ENCODE measurements at regions not wholly inside any gene's neighbourhood (a gene's known extent, or its start where the extent isn't known, plus 50 kb on each side); places are given as distances from the start of the nearest gene placed in this dataset.

DNA sequence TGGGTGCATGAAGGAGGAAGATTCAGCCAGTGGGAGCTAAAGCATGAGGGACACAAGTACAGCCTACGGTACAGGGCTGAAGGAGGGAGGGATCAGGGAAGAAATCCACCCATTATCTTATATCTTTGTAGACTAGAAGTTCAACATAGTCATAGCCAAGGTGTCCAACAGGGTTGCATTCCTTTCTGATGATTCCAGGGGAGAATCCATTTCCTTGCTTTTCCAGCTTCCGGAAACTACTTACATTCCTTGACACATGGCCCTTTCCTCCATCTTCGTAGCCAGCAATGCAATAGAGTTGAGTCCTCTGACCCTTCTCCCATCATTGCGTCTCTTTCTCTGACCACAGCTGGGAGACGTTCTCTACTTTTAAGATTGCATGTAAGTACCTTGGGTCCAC, 471.0 kb upstream of the SEMA6D start:
- Histone ChIP-seq H4K20me1 (ENCODE audit: control insufficient read depth, insufficient read depth) (no peaks in the 10 kb centered on the region), H3K9me3 (replicated peaks; ENCODE audit: control insufficient read depth, insufficient read depth, low read length) (no peaks in the 10 kb centered on the region), H3K4me2 (ENCODE audit: control insufficient read depth, insufficient read depth) (no peak overlapping the region), H3K36me3 (ENCODE audit: control insufficient read depth in 2 of 2, insufficient read depth in 2 of 2, low read length in 1 of 2) (no peaks in the 10 kb centered on the region), H3K79me2 (ENCODE audit: control insufficient read depth, insufficient read depth, low read length) (no peaks in the 10 kb centered on the region), H3K27me3 (replicated peaks in 1 of 2; ENCODE audit: control insufficient read depth in 2 of 2, insufficient read depth in 2 of 2, low read length in 1 of 2) (no peaks in the 10 kb centered on the region), H3K4me1 (ENCODE audit: control insufficient read depth, insufficient read depth, low read length) (no peaks in the 10 kb centered on the region), H2AFZ (ENCODE audit: control insufficient read depth, low read depth, low read length) (no peak overlapping the region), H3K27ac (ENCODE audit: control insufficient read depth, insufficient read depth) (no peak overlapping the region), H3K4me3 (no peak overlapping the region), H3K9ac (ENCODE audit: control insufficient read depth, insufficient read depth, low read length) (no peak overlapping the region)
- FAIRE-seq: no peak
- WGBS (ENCODE audit: insufficient coverage, insufficient replicate concordance, low lambda C conversion rate, missing lambda C conversion rate): 43% methylated on average over 5 of the region's 5 CpGs
- ChIA-PET SMC1A (ENCODE audit: uncharacterized antibody, unreplicated experiment) (no interaction called here), RAD21 (ENCODE audit: unreplicated experiment) (no interaction called here), POLR2A (no interaction called here), CTCF (no interaction called here)
- ATAC-seq: no peak
- no peak for TF ChIP-seq SIX5 (IDR thresholded peaks at IDR 0.05; ENCODE audit: low read depth, low read length, severe bottlenecking)
- TF ChIP-seq RUNX3 (IDR thresholded peaks at IDR 0.05; ENCODE audit: low read length): no peak
- no peak for TF ChIP-seq CREB1 (IDR thresholded peaks at IDR 0.05; ENCODE audit: low read depth)
- no peak for TF ChIP-seq ZNF207 (IDR thresholded peaks at IDR 0.05; ENCODE audit: borderline replicate concordance)
- TF ChIP-seq, protein P1, sequence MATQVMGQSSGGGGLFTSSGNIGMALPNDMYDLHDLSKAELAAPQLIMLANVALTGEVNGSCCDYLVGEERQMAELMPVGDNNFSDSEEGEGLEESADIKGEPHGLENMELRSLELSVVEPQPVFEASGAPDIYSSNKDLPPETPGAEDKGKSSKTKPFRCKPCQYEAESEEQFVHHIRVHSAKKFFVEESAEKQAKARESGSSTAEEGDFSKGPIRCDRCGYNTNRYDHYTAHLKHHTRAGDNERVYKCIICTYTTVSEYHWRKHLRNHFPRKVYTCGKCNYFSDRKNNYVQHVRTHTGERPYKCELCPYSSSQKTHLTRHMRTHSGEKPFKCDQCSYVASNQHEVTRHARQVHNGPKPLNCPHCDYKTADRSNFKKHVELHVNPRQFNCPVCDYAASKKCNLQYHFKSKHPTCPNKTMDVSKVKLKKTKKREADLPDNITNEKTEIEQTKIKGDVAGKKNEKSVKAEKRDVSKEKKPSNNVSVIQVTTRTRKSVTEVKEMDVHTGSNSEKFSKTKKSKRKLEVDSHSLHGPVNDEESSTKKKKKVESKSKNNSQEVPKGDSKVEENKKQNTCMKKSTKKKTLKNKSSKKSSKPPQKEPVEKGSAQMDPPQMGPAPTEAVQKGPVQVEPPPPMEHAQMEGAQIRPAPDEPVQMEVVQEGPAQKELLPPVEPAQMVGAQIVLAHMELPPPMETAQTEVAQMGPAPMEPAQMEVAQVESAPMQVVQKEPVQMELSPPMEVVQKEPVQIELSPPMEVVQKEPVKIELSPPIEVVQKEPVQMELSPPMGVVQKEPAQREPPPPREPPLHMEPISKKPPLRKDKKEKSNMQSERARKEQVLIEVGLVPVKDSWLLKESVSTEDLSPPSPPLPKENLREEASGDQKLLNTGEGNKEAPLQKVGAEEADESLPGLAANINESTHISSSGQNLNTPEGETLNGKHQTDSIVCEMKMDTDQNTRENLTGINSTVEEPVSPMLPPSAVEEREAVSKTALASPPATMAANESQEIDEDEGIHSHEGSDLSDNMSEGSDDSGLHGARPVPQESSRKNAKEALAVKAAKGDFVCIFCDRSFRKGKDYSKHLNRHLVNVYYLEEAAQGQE (IDR thresholded peaks at IDR 0.05; ENCODE audit: low read depth, low read length): no peak
- in situ Hi-C loops (cut with MboI): no loop called here
- intact Hi-C loops (cut with micrococcal nuclease; ENCODE audit: unreplicated experiment): no loop called here
- BruUV-seq (replicated peaks): no TSS peak
- DNase-seq (ENCODE audit: low read depth, low spot score): no peak

DNA sequence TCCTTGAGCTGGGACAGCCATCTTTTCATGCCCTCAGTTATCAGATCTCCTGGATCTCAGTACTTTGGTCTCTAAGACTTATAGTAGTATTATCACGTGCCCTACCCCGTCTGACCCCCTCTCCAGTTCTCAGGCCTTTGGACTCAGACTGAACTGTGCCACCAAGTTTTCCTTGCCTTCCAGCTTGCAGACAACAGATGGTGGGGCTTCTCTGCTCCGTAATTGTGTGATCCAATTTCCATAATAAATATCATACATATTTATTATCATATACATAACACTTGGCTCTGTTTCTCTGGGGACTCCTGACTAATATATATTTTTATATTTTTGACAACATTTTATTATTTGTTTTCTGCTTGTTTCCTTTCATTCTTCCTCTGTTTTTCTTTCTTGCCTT, 458.8 kb upstream of the SEMA6D start:
- Histone ChIP-seq H3K27ac (ENCODE audit: control insufficient read depth, insufficient read depth) (no peak overlapping the region), H3K27me3 (replicated peaks in 1 of 2; ENCODE audit: control insufficient read depth in 2 of 2, insufficient read depth in 2 of 2, low read length in 1 of 2) (no peaks in the 10 kb centered on the region), H3K9ac (ENCODE audit: control insufficient read depth, insufficient read depth, low read length) (no peak overlapping the region), H4K20me1 (ENCODE audit: control insufficient read depth, insufficient read depth) (no peaks in the 10 kb centered on the region), H3K79me2 (ENCODE audit: control insufficient read depth, insufficient read depth, low read length) (no peaks in the 10 kb centered on the region), H3K4me3 (no peak overlapping the region), H3K9me3 (replicated peaks; ENCODE audit: control insufficient read depth, insufficient read depth, low read length) (no peaks in the 10 kb centered on the region; the same call in 2 of the 3 replicates), H3K4me2 (ENCODE audit: control insufficient read depth, insufficient read depth) (no peak overlapping the region), H3K4me1 (ENCODE audit: control insufficient read depth, insufficient read depth, low read length) (no peaks in the 10 kb centered on the region), H3K36me3 (ENCODE audit: control insufficient read depth in 2 of 2, insufficient read depth in 2 of 2, low read length in 1 of 2) (no peaks in the 10 kb centered on the region), H2AFZ (ENCODE audit: control insufficient read depth, low read depth, low read length) (no peak overlapping the region)
- BruUV-seq (replicated peaks): no TSS peak
- FAIRE-seq (no peak), ATAC-seq (no peak), DNase-seq (ENCODE audit: low read depth, low spot score) (no peak)
- in situ Hi-C loops (cut with MboI): no loop called here
- 20% methylated on average over 3 of the region's 3 CpGs for WGBS (ENCODE audit: insufficient coverage, insufficient replicate concordance, low lambda C conversion rate, missing lambda C conversion rate)
- intact Hi-C loops (cut with micrococcal nuclease; ENCODE audit: unreplicated experiment): no loop called here
- ChIA-PET SMC1A (ENCODE audit: uncharacterized antibody, unreplicated experiment) (no interaction called here), POLR2A (no interaction called here), RAD21 (ENCODE audit: unreplicated experiment) (no interaction called here), CTCF (no interaction called here)
- TF ChIP-seq, protein P2, sequence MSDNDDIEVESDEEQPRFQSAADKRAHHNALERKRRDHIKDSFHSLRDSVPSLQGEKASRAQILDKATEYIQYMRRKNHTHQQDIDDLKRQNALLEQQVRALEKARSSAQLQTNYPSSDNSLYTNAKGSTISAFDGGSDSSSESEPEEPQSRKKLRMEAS (IDR thresholded peaks at IDR 0.05; ENCODE audit: low read depth, low read length): no peak
- no peak for TF ChIP-seq ZSCAN29 (IDR thresholded peaks at IDR 0.05)
- no peak for TF ChIP-seq ESRRA (IDR thresholded peaks at IDR 0.05; ENCODE audit: low read length)
- no peak for TF ChIP-seq TCF12 (IDR thresholded peaks at IDR 0.05; ENCODE audit: low read depth, low read length)
- TF ChIP-seq, protein P3, sequence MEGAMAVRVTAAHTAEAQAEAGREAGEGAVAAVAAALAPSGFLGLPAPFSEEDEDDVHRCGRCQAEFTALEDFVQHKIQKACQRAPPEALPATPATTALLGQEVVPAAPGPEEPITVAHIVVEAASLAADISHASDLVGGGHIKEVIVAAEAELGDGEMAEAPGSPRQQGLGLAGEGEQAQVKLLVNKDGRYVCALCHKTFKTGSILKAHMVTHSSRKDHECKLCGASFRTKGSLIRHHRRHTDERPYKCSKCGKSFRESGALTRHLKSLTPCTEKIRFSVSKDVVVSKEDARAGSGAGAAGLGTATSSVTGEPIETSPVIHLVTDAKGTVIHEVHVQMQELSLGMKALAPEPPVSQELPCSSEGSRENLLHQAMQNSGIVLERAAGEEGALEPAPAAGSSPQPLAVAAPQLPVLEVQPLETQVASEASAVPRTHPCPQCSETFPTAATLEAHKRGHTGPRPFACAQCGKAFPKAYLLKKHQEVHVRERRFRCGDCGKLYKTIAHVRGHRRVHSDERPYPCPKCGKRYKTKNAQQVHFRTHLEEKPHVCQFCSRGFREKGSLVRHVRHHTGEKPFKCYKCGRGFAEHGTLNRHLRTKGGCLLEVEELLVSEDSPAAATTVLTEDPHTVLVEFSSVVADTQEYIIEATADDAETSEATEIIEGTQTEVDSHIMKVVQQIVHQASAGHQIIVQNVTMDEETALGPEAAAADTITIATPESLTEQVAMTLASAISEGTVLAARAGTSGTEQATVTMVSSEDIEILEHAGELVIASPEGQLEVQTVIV (IDR thresholded peaks at IDR 0.05; ENCODE audit: borderline replicate concordance, partially characterized antibody): no peak
- no peak for TF ChIP-seq MTA2 (IDR thresholded peaks at IDR 0.05; ENCODE audit: low read depth)
- no peak for TF ChIP-seq STAT1 (conservative IDR thresholded peaks at IDR 0.05)
- TF ChIP-seq, protein P4, sequence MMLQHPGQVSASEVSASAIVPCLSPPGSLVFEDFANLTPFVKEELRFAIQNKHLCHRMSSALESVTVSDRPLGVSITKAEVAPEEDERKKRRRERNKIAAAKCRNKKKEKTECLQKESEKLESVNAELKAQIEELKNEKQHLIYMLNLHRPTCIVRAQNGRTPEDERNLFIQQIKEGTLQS (IDR thresholded peaks at IDR 0.05; ENCODE audit: borderline replicate concordance, extremely low read depth, low read depth, low read length): no peak

Data from GM12878 (cell line).